GM18511 (cell line): ENCODE measurements at regions not wholly inside any gene's neighbourhood (a gene's known extent, or its start where the extent isn't known, plus 50 kb on each side); places are given as distances from the start of the nearest gene placed in this dataset.

Experiments
- ATAC-seq: cut with Tn5 transposase; IDR thresholded peaks from one replicate; pipeline ENCODE4 v1.9.1; 2021; ENCODE audit warnings: mild to moderate bottlenecking, moderate library complexity; ENCODE audit not compliant: unreplicated experiment

GRCh38 chr12:65517656-65518210, 239.2 kb downstream of the MSRB3 start:
- ATAC-seq = no peak

- ATAC-seq = no peak
Measured at GRCh38 chr12:65518771-65519170, 240.3 kb downstream of the MSRB3 start.

GRCh38 chr12:65520658-65521057, 242.2 kb downstream of the MSRB3 start:
- no peak for ATAC-seq

- ATAC-seq = no peak
Measured at GRCh38 chr12:65522956-65523860, 244.7 kb downstream of the MSRB3 start.

- ATAC-seq = no peak
Measured at GRCh38 chr12:65524666-65525065, 246.2 kb downstream of the MSRB3 start.

GRCh38 chr12:65525491-65526141, 247.1 kb downstream of the MSRB3 start:
- ATAC-seq = no peak

- no peak for ATAC-seq
Measured at GRCh38 chr12:65526311-65526710, 247.8 kb downstream of the MSRB3 start.

GRCh38 chr12:65528127-65528526, 249.6 kb downstream of the MSRB3 start:
- ATAC-seq = no peak

GRCh38 chr12:65529106-65529505, 250.6 kb downstream of the MSRB3 start:
- ATAC-seq = no peak

GRCh38 chr12:65529771-65530435, 251.4 kb downstream of the MSRB3 start:
- no peak for ATAC-seq

- ATAC-seq = no peak
Measured at GRCh38 chr12:65532162-65532561, 253.7 kb downstream of the MSRB3 start.

- ATAC-seq = no peak
Measured at GRCh38 chr12:65532764-65533163, 254.3 kb downstream of the MSRB3 start.

GRCh38 chr12:65533177-65533883, 254.8 kb downstream of the MSRB3 start:
- ATAC-seq = no peak

- ATAC-seq = no peak
Measured at GRCh38 chr12:65534238-65534841, 255.9 kb downstream of the MSRB3 start.

GRCh38 chr12:65535946-65536345, 257.5 kb downstream of the MSRB3 start:
- no peak for ATAC-seq

- ATAC-seq = no peak
Measured at GRCh38 chr12:65536351-65536750, 257.9 kb downstream of the MSRB3 start.

GRCh38 chr12:65536876-65537681, 258.6 kb downstream of the MSRB3 start:
- ATAC-seq = no peak

- ATAC-seq = no peak
Measured at GRCh38 chr12:65537978-65538377, 259.5 kb downstream of the MSRB3 start.

GRCh38 chr12:65539023-65539422, 260.5 kb downstream of the MSRB3 start:
- ATAC-seq = no peak

GRCh38 chr12:65540140-65540539, 261.7 kb downstream of the MSRB3 start:
- ATAC-seq = no peak
